HepG2 (cell line): ENCODE measurements at regions not wholly inside any gene's neighbourhood (a gene's known extent, or its start where the extent isn't known, plus 50 kb on each side); places are given as distances from the start of the nearest gene placed in this dataset.

ENCODE experiments used
- ATAC-seq: fragments of 200-7000 bp; cut with Tn5 transposase; 3 replicates; pipeline ENCODE4 v1.9.1; 2020; ENCODE audit warnings: mild to moderate bottlenecking, moderate library complexity
- BruUV-seq: library from RNA; stranded (reverse); fragments of 400-500 nt; replicated peaks from 2 replicates; lab custom pipeline; 2021; lab: Mats Ljungman, UMichigan
- CTCF ChIA-PET: fragments of 300-600 bp; formaldehyde crosslinking; extraction: SDS; loops from one replicate; lab custom pipeline; 2021; ENCODE audit warnings: low total read pairs, inconsistent platforms, low intra/inter-chr PET ratio; lab: Yijun Ruan, JAX
- POLR2A ChIA-PET: fragments of 350-600 bp; sonication (Branson Sonifier 250); formaldehyde crosslinking; loops from one replicate; lab custom pipeline; 2020; ENCODE audit warnings: antibody characterized with exemption, inconsistent platforms; lab: Yijun Ruan, JAX
- DNase-seq: peaks from one replicate; pipeline ENCODE4 v3.0.0-alpha.2; 2015; ENCODE audit warnings: low spot score
- FAIRE-seq: peaks from 3 replicates; lab custom pipeline; 2011; peaks lifted over from hg19 to GRCh38; lab: Jason Lieb, UNC
- H2AFZ ChIP-seq: one replicate; pipeline ENCODE4 v1.6.1; 2011; ENCODE audit warnings: low read length, inconsistent platforms
- H3K27ac ChIP-seq: fragments of 300-600 bp; 3 replicates; pipeline ENCODE4 v1.8.0; 2011; ENCODE audit warnings: mixed run types, mild to moderate bottlenecking, mixed read lengths, low read length, inconsistent platforms; ENCODE audit not compliant: insufficient read depth; ENCODE audit errors: extremely low read length
- H3K27me3 ChIP-seq, 2 experiments: fragments of 200-600 bp in 1 of 2; 2 replicates in 1 of 2; 3 replicates in 1 of 2; pipeline versions ENCODE4 v1.6.0 to v1.8.0; 2011; ENCODE audit warnings: low read length in 2 of 2, mild to moderate bottlenecking in 2 of 2, moderate library complexity in 2 of 2, inconsistent platforms in 1 of 2; ENCODE audit not compliant: insufficient read depth in 2 of 2, control insufficient read depth in 1 of 2
- H3K36me3 ChIP-seq, 2 experiments: fragments of 200-600 bp in 1 of 2; replicated peaks in 1 of 2; 2 replicates in 1 of 2; 3 replicates in 1 of 2; pipeline versions ENCODE4 v1.5.1 to v1.8.0; 2011; ENCODE audit warnings: low read length in 2 of 2, inconsistent platforms in 1 of 2; ENCODE audit not compliant: insufficient read depth in 2 of 2, control insufficient read depth in 1 of 2
- H3K4me1 ChIP-seq: 2 replicates; pipeline ENCODE4 v1.5.1; 2012; ENCODE audit warnings: low read length, inconsistent platforms; ENCODE audit not compliant: insufficient read depth
- H3K4me2 ChIP-seq: 2 replicates; pipeline ENCODE4 v1.6.0; 2011; ENCODE audit warnings: low read depth, low read length, inconsistent platforms
- H3K4me3 ChIP-seq, 3 experiments: fragments of 200-600 bp in 1 of 3; sonication (generic), shearing (Covaris generic) in 1 of 3; replicated peaks in 1 of 3; 2 replicates each; pipeline ENCODE4 v1.5.1; 2011 to 2016; ENCODE audit warnings: low read length in 3 of 3, inconsistent platforms in 2 of 3, low read depth in 2 of 3, mild to moderate bottlenecking in 2 of 3, control low read depth in 1 of 3, mixed read lengths in 1 of 3; ENCODE audit not compliant: insufficient read depth in 1 of 3
- H3K79me2 ChIP-seq: one replicate; pipeline ENCODE4 v1.6.1; 2011; ENCODE audit warnings: low read length, inconsistent platforms; ENCODE audit not compliant: insufficient read depth
- H3K9ac ChIP-seq: 2 replicates; pipeline ENCODE4 v1.6.0; 2011; ENCODE audit warnings: mild to moderate bottlenecking, low read depth, low read length, inconsistent platforms; ENCODE audit not compliant: insufficient read depth
- H3K9me3 ChIP-seq: 2 replicates; pipeline ENCODE4 v1.5.1; 2012; ENCODE audit warnings: mild to moderate bottlenecking, low read length
- H4K20me1 ChIP-seq: 2 replicates; pipeline ENCODE4 v1.6.0; 2011; ENCODE audit warnings: inconsistent platforms, mild to moderate bottlenecking, low read length, moderate library complexity; ENCODE audit not compliant: insufficient read depth
- DNMT3B ChIP-seq: conservative IDR thresholded peaks from 2 replicates; pipeline ENCODE4 v1.6.1; 2016; ENCODE audit warnings: missing biosample characterization, control low read depth
- IKZF5 ChIP-seq: IDR thresholded peaks from 2 replicates; pipeline ENCODE4 v1.6.1; 2018; ENCODE audit warnings: missing genetic modification reagents, mild to moderate bottlenecking, missing compliant biosample characterization
- PRPF4 ChIP-seq: fragments of 200-400 bp; formaldehyde crosslinking; IDR thresholded peaks from 2 replicates; pipeline ENCODE4 v1.6.1; 2016; ENCODE audit warnings: low read length, low read depth; ENCODE audit not compliant: poor library complexity, severe bottlenecking
- RFXAP ChIP-seq: sonication (generic); formaldehyde crosslinking; IDR thresholded peaks from 2 replicates; pipeline ENCODE4 v1.4.0; 2020; ENCODE audit warnings: missing genetic modification reagents, borderline replicate concordance
- TCF7 ChIP-seq: sonication (generic); IDR thresholded peaks from 2 replicates; pipeline ENCODE4 v1.6.1; 2016; ENCODE audit warnings: antibody characterized with exemption, low read depth
- ZFP36L2 ChIP-seq: sonication (generic); formaldehyde crosslinking; IDR thresholded peaks from 2 replicates; pipeline ENCODE4 v1.4.0; 2020; ENCODE audit warnings: missing genetic modification reagents
- ZNF260 ChIP-seq: sonication (generic); formaldehyde crosslinking; IDR thresholded peaks from 2 replicates; pipeline ENCODE4 v1.4.0; 2020; ENCODE audit warnings: missing genetic modification reagents, low read depth, mild to moderate bottlenecking, borderline replicate concordance
- ZNF354B ChIP-seq: sonication (generic); formaldehyde crosslinking; IDR thresholded peaks from 2 replicates; pipeline ENCODE4 v1.8.0; 2022; ENCODE audit warnings: mild to moderate bottlenecking, missing genetic modification reagents
- ZNF510 ChIP-seq: sonication (generic); formaldehyde crosslinking; IDR thresholded peaks from 2 replicates; pipeline ENCODE4 v1.4.0; 2020; ENCODE audit warnings: low read depth, mild to moderate bottlenecking, missing genetic modification reagents
- ZNF709 ChIP-seq: sonication (generic); formaldehyde crosslinking; IDR thresholded peaks from 2 replicates; pipeline ENCODE4 v1.5.0; 2020; ENCODE audit warnings: mild to moderate bottlenecking, missing genetic modification reagents
- WGBS: methylation state at CpG from one replicate; pipeline ENCODE4 v1.1.6; 2017; ENCODE audit warnings: low lambda C conversion rate; 5-methylcytosine and 5-hydroxymethylcytosine counted together
- in situ Hi-C: cut with HindIII; loops from 2 replicates; pipeline ENCODE4 v1.10.0; 2017; ENCODE audit warnings: low pct_unique_long_range_greater_than_20kb; ENCODE audit not compliant: extremely low pct_ligation_motif_present
- intact Hi-C: fragments of 100-400 bp; cut with micrococcal nuclease; formaldehyde crosslinking; loops from one replicate; pipeline ENCODE4 v1.10.0; 2022; ENCODE audit not compliant: unreplicated experiment
- TF ChIP-seq, protein P1 (sequence below), 2 experiments: sonication (generic) in 1 of 2; formaldehyde crosslinking in 1 of 2; IDR thresholded peaks; 2 replicates each; pipeline versions ENCODE4 v1.5.1 to v1.6.1; 2011 to 2020; ENCODE audit warnings: borderline replicate concordance in 1 of 2, low read depth in 1 of 2, low read length in 1 of 2, mild to moderate bottlenecking in 1 of 2, missing genetic modification reagents in 1 of 2, moderate library complexity in 1 of 2

- in situ Hi-C loops: no loop called here
- Histone ChIP-seq H2AFZ (no peak overlapping the region), H3K27me3 (peaks cover 1 to 6% of the 10 kb centered on the region in 2 experiments; a peak in 2 of 5 replicates), H3K4me2 (no peak overlapping the region), H4K20me1 (no peaks in the 10 kb centered on the region), H3K79me2 (no peaks in the 10 kb centered on the region), H3K9ac (no peak overlapping the region), H3K36me3 (no peaks in the 10 kb centered on the region), H3K4me1 (peaks cover 12% of the 10 kb centered on the region; the same call in 1 of the 2 replicates), H3K4me3 (no peak overlapping the region), H3K27ac (no peak overlapping the region), H3K9me3 (no peaks in the 10 kb centered on the region)
- TF ChIP-seq ZNF709 (CRISPR knock-in tag) (no peak), ZNF354B (no peak), RFXAP (CRISPR knock-in tag) (no peak), IKZF5 (CRISPR knock-in tag) (no peak), DNMT3B (CRISPR knock-in tag) (no peak), ZNF260 (CRISPR knock-in tag) (no peak), PRPF4 (no peak), ZNF510 (CRISPR knock-in tag) (no peak), TCF7 (no peak), ZFP36L2 (CRISPR knock-in tag) (no peak)
- TF ChIP-seq, protein P1, sequence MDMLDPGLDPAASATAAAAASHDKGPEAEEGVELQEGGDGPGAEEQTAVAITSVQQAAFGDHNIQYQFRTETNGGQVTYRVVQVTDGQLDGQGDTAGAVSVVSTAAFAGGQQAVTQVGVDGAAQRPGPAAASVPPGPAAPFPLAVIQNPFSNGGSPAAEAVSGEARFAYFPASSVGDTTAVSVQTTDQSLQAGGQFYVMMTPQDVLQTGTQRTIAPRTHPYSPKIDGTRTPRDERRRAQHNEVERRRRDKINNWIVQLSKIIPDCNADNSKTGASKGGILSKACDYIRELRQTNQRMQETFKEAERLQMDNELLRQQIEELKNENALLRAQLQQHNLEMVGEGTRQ (IDR thresholded peaks at IDR 0.05; ENCODE audit: low read depth, low read length): no peak
- TF ChIP-seq, protein P1 (CRISPR knock-in tag; IDR thresholded peaks at IDR 0.05; ENCODE audit: borderline replicate concordance): no peak
- no peak for DNase-seq
- no TSS peak for BruUV-seq
- intact Hi-C loops: no loop called here
- no peak for FAIRE-seq
- POLR2A ChIA-PET: no interaction called here
- no peak; the same call in 2 of the 3 replicates for ATAC-seq
- 18% methylated on average over 3 of the region's 3 CpGs for WGBS
- CTCF ChIA-PET: no interaction called here
Measured at GRCh38 chr1:224497714-224498573, 63.3 kb upstream of the WDR26 start.
